B cell (primary cell): ENCODE measurements at regions not wholly inside any gene's neighbourhood (a gene's known extent, or its start where the extent isn't known, plus 50 kb on each side); places are given as distances from the start of the nearest gene placed in this dataset.

Experiments used
- EZH2 ChIP-seq: IDR thresholded peaks from 2 replicates; pipeline ENCODE4 v1.6.1; 2012; ENCODE audit warnings: borderline replicate concordance, low read depth, mild to moderate bottlenecking, moderate library complexity, low read length; ENCODE audit not compliant: insufficient read depth, poor library complexity, severe bottlenecking
- TF ChIP-seq, protein P1 (sequence below): fragments of 200-600 bp; IDR thresholded peaks from one replicate; pipeline ENCODE4 v1.8.0; 2022; ENCODE audit warnings: antibody characterized with exemption, mild to moderate bottlenecking

DNA sequence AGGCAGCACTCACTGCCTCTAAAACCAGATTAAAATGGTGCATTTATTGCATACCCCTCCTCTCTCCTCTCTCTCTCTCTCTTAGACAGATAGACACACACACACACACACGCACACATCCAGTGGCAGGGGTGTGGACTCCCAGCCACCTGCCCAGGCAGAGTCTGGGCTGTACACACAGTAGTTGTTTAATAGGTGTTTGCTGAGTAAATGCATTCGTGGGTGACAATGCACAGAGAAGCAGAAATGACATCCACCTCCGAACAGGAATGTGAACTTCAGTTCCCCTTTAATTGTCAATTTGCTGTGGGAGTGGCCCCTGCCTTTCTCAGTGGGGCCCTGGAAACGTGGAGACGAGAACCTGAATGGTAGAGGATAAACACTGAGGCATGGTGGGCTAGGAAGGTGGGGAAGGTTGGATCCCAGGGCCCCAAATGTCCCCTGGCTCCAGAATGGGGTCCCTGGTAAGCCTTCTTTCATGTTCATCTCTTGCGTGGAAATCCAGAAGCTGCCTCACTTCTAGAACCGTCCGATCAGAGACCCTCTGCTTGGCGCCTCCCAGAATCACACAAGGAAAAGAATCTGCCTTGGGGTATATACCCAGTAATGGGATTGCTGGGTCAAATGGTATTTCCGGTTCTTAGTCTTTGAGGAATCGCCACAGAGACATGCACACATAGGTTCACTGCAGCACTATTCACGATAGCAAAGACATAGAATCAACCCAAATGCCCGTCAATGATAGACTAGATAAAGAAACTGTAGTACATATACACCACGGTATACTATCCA is 58.5 kb upstream of the ECHDC3 start:
- TF ChIP-seq, protein P1, sequence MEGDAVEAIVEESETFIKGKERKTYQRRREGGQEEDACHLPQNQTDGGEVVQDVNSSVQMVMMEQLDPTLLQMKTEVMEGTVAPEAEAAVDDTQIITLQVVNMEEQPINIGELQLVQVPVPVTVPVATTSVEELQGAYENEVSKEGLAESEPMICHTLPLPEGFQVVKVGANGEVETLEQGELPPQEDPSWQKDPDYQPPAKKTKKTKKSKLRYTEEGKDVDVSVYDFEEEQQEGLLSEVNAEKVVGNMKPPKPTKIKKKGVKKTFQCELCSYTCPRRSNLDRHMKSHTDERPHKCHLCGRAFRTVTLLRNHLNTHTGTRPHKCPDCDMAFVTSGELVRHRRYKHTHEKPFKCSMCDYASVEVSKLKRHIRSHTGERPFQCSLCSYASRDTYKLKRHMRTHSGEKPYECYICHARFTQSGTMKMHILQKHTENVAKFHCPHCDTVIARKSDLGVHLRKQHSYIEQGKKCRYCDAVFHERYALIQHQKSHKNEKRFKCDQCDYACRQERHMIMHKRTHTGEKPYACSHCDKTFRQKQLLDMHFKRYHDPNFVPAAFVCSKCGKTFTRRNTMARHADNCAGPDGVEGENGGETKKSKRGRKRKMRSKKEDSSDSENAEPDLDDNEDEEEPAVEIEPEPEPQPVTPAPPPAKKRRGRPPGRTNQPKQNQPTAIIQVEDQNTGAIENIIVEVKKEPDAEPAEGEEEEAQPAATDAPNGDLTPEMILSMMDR: no peak
- TF ChIP-seq EZH2: no peak
